ENCODE measurements at regions not wholly inside any gene's neighbourhood (a gene's known extent, or its start where the extent isn't known, plus 50 kb on each side); places are given as distances from the start of the nearest gene placed in this dataset.

DNA sequence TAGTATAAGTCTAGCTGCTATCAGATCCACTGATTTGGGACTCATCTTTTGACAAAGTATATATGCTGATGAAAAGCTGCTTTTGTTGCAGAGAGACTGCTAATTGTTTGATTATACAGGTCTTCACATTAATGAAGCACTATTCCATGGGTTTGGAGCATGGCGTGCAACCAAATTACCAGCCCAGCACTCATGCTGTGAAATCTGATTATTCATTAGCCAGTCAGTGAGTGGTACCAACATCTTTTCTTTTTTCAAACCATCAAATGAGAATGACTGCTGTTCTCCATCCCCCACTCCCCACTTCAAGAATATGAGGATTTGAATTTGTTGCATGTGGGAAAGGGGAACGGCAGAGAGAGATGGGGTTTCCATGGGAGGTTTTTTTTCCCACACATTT lies 91.3 kb downstream of the ID4 start:
- TF ChIP-seq POLR2A (IDR thresholded peaks at IDR 0.05): no peak
- TF ChIP-seq, protein P1, sequence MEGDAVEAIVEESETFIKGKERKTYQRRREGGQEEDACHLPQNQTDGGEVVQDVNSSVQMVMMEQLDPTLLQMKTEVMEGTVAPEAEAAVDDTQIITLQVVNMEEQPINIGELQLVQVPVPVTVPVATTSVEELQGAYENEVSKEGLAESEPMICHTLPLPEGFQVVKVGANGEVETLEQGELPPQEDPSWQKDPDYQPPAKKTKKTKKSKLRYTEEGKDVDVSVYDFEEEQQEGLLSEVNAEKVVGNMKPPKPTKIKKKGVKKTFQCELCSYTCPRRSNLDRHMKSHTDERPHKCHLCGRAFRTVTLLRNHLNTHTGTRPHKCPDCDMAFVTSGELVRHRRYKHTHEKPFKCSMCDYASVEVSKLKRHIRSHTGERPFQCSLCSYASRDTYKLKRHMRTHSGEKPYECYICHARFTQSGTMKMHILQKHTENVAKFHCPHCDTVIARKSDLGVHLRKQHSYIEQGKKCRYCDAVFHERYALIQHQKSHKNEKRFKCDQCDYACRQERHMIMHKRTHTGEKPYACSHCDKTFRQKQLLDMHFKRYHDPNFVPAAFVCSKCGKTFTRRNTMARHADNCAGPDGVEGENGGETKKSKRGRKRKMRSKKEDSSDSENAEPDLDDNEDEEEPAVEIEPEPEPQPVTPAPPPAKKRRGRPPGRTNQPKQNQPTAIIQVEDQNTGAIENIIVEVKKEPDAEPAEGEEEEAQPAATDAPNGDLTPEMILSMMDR (IDR thresholded peaks at IDR 0.05): no peak
